Gastroesophageal sphincter (tissue), 4 donors: ENCODE measurements at regions not wholly inside any gene's neighbourhood (a gene's known extent, or its start where the extent isn't known, plus 50 kb on each side); places are given as distances from the start of the nearest gene placed in this dataset.

ENCODE experiments used
- ATAC-seq: fragments of 150-250 bp; one replicate; pipeline ENCODE4 v1.9.1; 2016; ENCODE audit warnings: mild to moderate bottlenecking, moderate library complexity
- H3K27ac ChIP-seq, 4 donors: fragments of 200-600 bp; sonication (generic) in 3 of 4; 1 replicate in 3 of 4; 2 replicates in 1 of 4; pipeline ENCODE4 v1.5.1; 2016 to 2019
- H3K27me3 ChIP-seq: fragments of 200-600 bp; sonication (generic); one replicate; pipeline ENCODE4 v1.5.1; 2019
- H3K36me3 ChIP-seq, 2 donors: fragments of 200-600 bp; sonication (generic); one replicate each; pipeline ENCODE4 v1.5.1; 2019; ENCODE audit warnings: control low read depth in 1 of 2
- H3K4me1 ChIP-seq, 3 donors: fragments of 200-600 bp; sonication (generic); 1 replicate in 2 of 3; 2 replicates in 1 of 3; pipeline ENCODE4 v1.5.1; 2016 to 2019; ENCODE audit warnings: control low read depth in 2 of 3
- H3K4me3 ChIP-seq, 2 donors: fragments of 200-600 bp; sonication (generic); one replicate each; pipeline ENCODE4 v1.5.1; 2019; ENCODE audit warnings: mild to moderate bottlenecking in 1 of 2, moderate library complexity in 1 of 2
- H3K9me3 ChIP-seq, 3 donors: fragments of 200-600 bp; sonication (generic); one replicate each; pipeline ENCODE4 v1.5.1; 2017 to 2019; ENCODE audit warnings: control low read depth in 2 of 3
- CTCF ChIP-seq, 4 experiments: fragments of 200-600 bp in 2 of 4; fragments of 450-650 bp in 2 of 4; sonication (generic) in 1 of 4; IDR thresholded peaks; one replicate each; pipeline ENCODE4 v1.5.1; 2017 to 2019; ENCODE audit warnings: antibody characterized with exemption in 4 of 4, mild to moderate bottlenecking in 2 of 4, moderate library complexity in 2 of 4
- EP300 ChIP-seq: sonication (generic); formaldehyde crosslinking; IDR thresholded peaks from one replicate; pipeline ENCODE4 v1.6.1; 2017; ENCODE audit warnings: antibody characterized with exemption, mild to moderate bottlenecking
- POLR2A ChIP-seq, 2 donors: fragments of 450-650 bp; IDR thresholded peaks; one replicate each; pipeline ENCODE4 v1.6.1; 2017; ENCODE audit warnings: antibody characterized with exemption in 2 of 2, mild to moderate bottlenecking in 2 of 2, moderate library complexity in 1 of 2
- POLR2AphosphoS5 ChIP-seq: sonication (generic); formaldehyde crosslinking; IDR thresholded peaks from one replicate; pipeline ENCODE4 v1.6.1; 2017; ENCODE audit warnings: antibody characterized with exemption
- WGBS, 2 donors: methylation state at CpG; one replicate each; pipeline ENCODE4 v1.1.5; 2018; ENCODE audit warnings: low coverage in 1 of 2; 5-methylcytosine and 5-hydroxymethylcytosine counted together

GRCh38 chr3:13693441-13693840, 144.5 kb downstream of the FBLN2 start:
- WGBS, 2 donors = 50 to 73% methylated on average over 1 to 2 of the region's 3 CpGs
- no peaks in the 10 kb centered on the region for H3K36me3 ChIP-seq
- H3K27ac ChIP-seq = no peak overlapping the region
- TF ChIP-seq POLR2A (IDR thresholded peaks at IDR 0.05) = no peak
- TF ChIP-seq EP300 = no peak
- TF ChIP-seq CTCF (IDR thresholded peaks at IDR 0.05) = no peak
- no peak for TF ChIP-seq POLR2AphosphoS5
- H3K9me3 ChIP-seq = peaks cover 0 to 8% (median 0%) of the 10 kb centered on the region in 3 donors
- no peak for ATAC-seq
- no peak overlapping the region for H3K4me3 ChIP-seq
- no peaks in the 10 kb centered on the region for H3K4me1 ChIP-seq
- peaks cover 39% of the 10 kb centered on the region for H3K27me3 ChIP-seq

- Histone ChIP-seq H3K4me1 (no peaks in the 10 kb centered on the region), H3K4me3 (no peak overlapping the region), H3K36me3 (no peaks in the 10 kb centered on the region), H3K9me3 (peaks cover 0 to 8% (median 0%) of the 10 kb centered on the region in 3 donors), H3K27ac (no peak overlapping the region), H3K27me3 (peaks cover 17% of the 10 kb centered on the region)
- ATAC-seq = no peak
- 24 to 38% methylated on average over 2 of the region's 2 CpGs for WGBS, 2 donors
- TF ChIP-seq CTCF (IDR thresholded peaks at IDR 0.05) (no peak), POLR2AphosphoS5 (no peak), EP300 (no peak), POLR2A (IDR thresholded peaks at IDR 0.05) (no peak)
Observed at GRCh38 chr3:13690636-13691035, 141.7 kb downstream of the FBLN2 start.

GRCh38 chr3:13689373-13690260, 140.7 kb downstream of the FBLN2 start:
- WGBS, 2 donors = 53 to 92% methylated on average over 2 to 4 of the region's 9 CpGs
- peaks cover 0 to 8% (median 0%) of the 10 kb centered on the region in 3 donors for H3K9me3 ChIP-seq
- no peak overlapping the region for H3K27ac ChIP-seq
- no peaks in the 10 kb centered on the region for H3K4me1 ChIP-seq
- H3K36me3 ChIP-seq = no peaks in the 10 kb centered on the region
- no peak overlapping the region for H3K4me3 ChIP-seq
- H3K27me3 ChIP-seq = peaks cover 18% of the 10 kb centered on the region
- no peak for ATAC-seq
- TF ChIP-seq POLR2AphosphoS5 (no peak), CTCF (IDR thresholded peaks at IDR 0.05) (no peak), POLR2A (IDR thresholded peaks at IDR 0.05) (no peak), EP300 (no peak)

- WGBS, 2 donors = 80 to 92% methylated on average over 1 to 4 of the region's 7 CpGs
- H3K9me3 ChIP-seq = peaks cover 0 to 8% (median 0%) of the 10 kb centered on the region in 3 donors
- no peak for ATAC-seq
- H3K4me3 ChIP-seq = no peak overlapping the region
- H3K27ac ChIP-seq = no peak overlapping the region
- no peak for TF ChIP-seq POLR2AphosphoS5
- TF ChIP-seq POLR2A (IDR thresholded peaks at IDR 0.05) = no peak
- no peak for TF ChIP-seq EP300
- no peak for TF ChIP-seq CTCF (IDR thresholded peaks at IDR 0.05)
- no peaks in the 10 kb centered on the region for H3K36me3 ChIP-seq
- H3K27me3 ChIP-seq = peaks cover 23% of the 10 kb centered on the region
- H3K4me1 ChIP-seq = no peaks in the 10 kb centered on the region
Observed at GRCh38 chr3:13688824-13689223, 139.9 kb downstream of the FBLN2 start.

GRCh38 chr3:13688034-13688433, 139.1 kb downstream of the FBLN2 start:
- H3K9me3 ChIP-seq = peaks cover 0 to 8% (median 0%) of the 10 kb centered on the region in 3 donors
- 66 to 75% methylated on average over 4 to 6 of the region's 8 CpGs for WGBS, 2 donors
- no peak for ATAC-seq
- no peak overlapping the region for H3K4me3 ChIP-seq
- H3K27ac ChIP-seq = no peak overlapping the region
- TF ChIP-seq CTCF (IDR thresholded peaks at IDR 0.05) = no peak
- H3K4me1 ChIP-seq = no peaks in the 10 kb centered on the region
- peaks cover 31% of the 10 kb centered on the region for H3K27me3 ChIP-seq
- H3K36me3 ChIP-seq = no peaks in the 10 kb centered on the region
